GM23338 (cell line): ENCODE measurements at regions not wholly inside any gene's neighbourhood (a gene's known extent, or its start where the extent isn't known, plus 50 kb on each side); places are given as distances from the start of the nearest gene placed in this dataset.

Source experiments
- ATAC-seq: fragments of 200-7000 bp; cut with Tn5 transposase; 3 replicates; pipeline ENCODE4 v1.9.1; 2020
- DNase-seq: peaks from one replicate; pipeline ENCODE4 v3.0.0-alpha.2; 2015; ENCODE audit warnings: low spot score
- H2AFZ ChIP-seq: fragments of 200-600 bp; sonication (generic); 2 replicates; pipeline ENCODE4 v1.8.0; 2016; ENCODE audit warnings: antibody characterized with exemption, mild to moderate bottlenecking, moderate library complexity
- H3F3A ChIP-seq: fragments of 200-600 bp; sonication (generic); replicated peaks from 2 replicates; pipeline ENCODE4 v1.8.0; 2017; ENCODE audit warnings: antibody characterized with exemption, mixed run types, low read depth
- H3K27ac ChIP-seq: fragments of 200-600 bp; sonication (generic); 2 replicates; pipeline ENCODE4 v1.6.1; 2016; ENCODE audit warnings: low read depth
- H3K27me3 ChIP-seq: fragments of 200-600 bp; sonication (generic); 2 replicates; pipeline ENCODE4 v1.8.0; 2016; ENCODE audit warnings: mild to moderate bottlenecking, mixed run types, moderate library complexity; ENCODE audit not compliant: insufficient read depth
- H3K36me3 ChIP-seq: fragments of 200-600 bp; sonication (generic); 2 replicates; pipeline ENCODE4 v1.8.0; 2016; ENCODE audit warnings: mild to moderate bottlenecking; ENCODE audit not compliant: insufficient read depth
- H3K4me1 ChIP-seq: fragments of 200-600 bp; sonication (generic); 2 replicates; pipeline ENCODE4 v1.8.0; 2016; ENCODE audit warnings: mild to moderate bottlenecking, moderate library complexity; ENCODE audit not compliant: insufficient read depth
- H3K4me2 ChIP-seq: fragments of 200-600 bp; sonication (generic); 2 replicates; pipeline ENCODE4 v1.7.1; 2017; ENCODE audit warnings: mixed run types
- H3K4me3 ChIP-seq: fragments of 200-600 bp; sonication (generic); 2 replicates; pipeline ENCODE4 v1.6.1; 2016; ENCODE audit warnings: mixed run types
- H3K79me2 ChIP-seq: fragments of 200-600 bp; sonication (generic); replicated peaks from 2 replicates; pipeline ENCODE4 v1.8.0; 2017; ENCODE audit warnings: mild to moderate bottlenecking; ENCODE audit not compliant: insufficient read depth
- H3K9me2 ChIP-seq: fragments of 200-600 bp; sonication (generic); 2 replicates; pipeline ENCODE4 v1.8.0; 2017; ENCODE audit not compliant: insufficient read depth
- H4K20me1 ChIP-seq: fragments of 200-600 bp; sonication (generic); replicated peaks from 2 replicates; pipeline ENCODE4 v1.8.0; 2017; ENCODE audit warnings: mild to moderate bottlenecking; ENCODE audit not compliant: insufficient read depth
- H3K27ac Mint-ChIP-seq: 2 replicates; pipeline ENCODE4 v1.8.0; 2020; ENCODE audit warnings: inconsistent platforms, mild to moderate bottlenecking, moderate library complexity, mixed read lengths
- H3K27me3 Mint-ChIP-seq: 3 replicates; pipeline ENCODE4 v1.8.0; 2022; ENCODE audit warnings: low read depth, mild to moderate bottlenecking, moderate library complexity, mixed read lengths, inconsistent platforms; ENCODE audit not compliant: insufficient read depth, poor library complexity
- H3K36me3 Mint-ChIP-seq: 3 replicates; pipeline ENCODE4 v1.8.0; 2021; ENCODE audit warnings: low read depth, mild to moderate bottlenecking, inconsistent platforms, moderate library complexity, mixed read lengths
- H3K4me1 Mint-ChIP-seq: 3 replicates; pipeline ENCODE4 v1.8.0; 2020; ENCODE audit warnings: mild to moderate bottlenecking, inconsistent platforms, mixed read lengths
- H3K4me3 Mint-ChIP-seq: 3 replicates; pipeline ENCODE4 v1.8.0; 2021; ENCODE audit warnings: moderate library complexity, mild to moderate bottlenecking, inconsistent platforms, mixed read lengths
- H3K9me3 Mint-ChIP-seq: 3 replicates; pipeline ENCODE4 v1.8.0; 2020; ENCODE audit warnings: moderate library complexity, mild to moderate bottlenecking, inconsistent platforms, mixed read lengths
- CREB1 ChIP-seq: fragments of 250-450 bp; sonication (Bioruptor Pico); IDR thresholded peaks from 2 replicates; pipeline ENCODE4 v1.5.0; 2020; ENCODE audit warnings: low read depth, mild to moderate bottlenecking, moderate library complexity
- EZH2 ChIP-seq: fragments of 200-600 bp; sonication (generic); IDR thresholded peaks from one replicate; pipeline ENCODE4 v1.8.0; 2017; ENCODE audit warnings: antibody characterized with exemption, mild to moderate bottlenecking, low read depth; ENCODE audit not compliant: unreplicated experiment
- EZH2phosphoT487 ChIP-seq: fragments of 200-600 bp; sonication (generic); IDR thresholded peaks from one replicate; pipeline ENCODE4 v1.8.1; 2018; ENCODE audit warnings: antibody characterized with exemption; ENCODE audit not compliant: unreplicated experiment
- JUNB ChIP-seq: IDR thresholded peaks from one replicate; pipeline ENCODE4 v1.6.1; 2016; ENCODE audit warnings: antibody characterized with exemption; ENCODE audit not compliant: unreplicated experiment
- NANOG ChIP-seq: IDR thresholded peaks from 2 replicates; pipeline ENCODE4 v1.6.1; 2016; ENCODE audit warnings: antibody characterized with exemption, borderline replicate concordance
- POLR2AphosphoS5 ChIP-seq: IDR thresholded peaks from 2 replicates; pipeline ENCODE4 v1.6.1; 2016; ENCODE audit warnings: antibody characterized with exemption, low read depth
- ZNF114 ChIP-seq: fragments of 250-450 bp; sonication (Bioruptor Pico); IDR thresholded peaks from 2 replicates; pipeline ENCODE4 v1.5.0; 2020; ENCODE audit warnings: mild to moderate bottlenecking, moderate library complexity
- ZNF331 ChIP-seq: fragments of 250-450 bp; sonication (Bioruptor Pico); IDR thresholded peaks from 2 replicates; pipeline ENCODE4 v1.5.0; 2020; ENCODE audit warnings: low read depth, mild to moderate bottlenecking, moderate library complexity
- TF ChIP-seq, protein P1 (sequence below), 2 experiments: fragments of 200-600 bp in 1 of 2; sonication (generic) in 1 of 2; conservative IDR thresholded peaks; 2 replicates each; pipeline versions ENCODE4 v1.5.1 to v1.6.1; 2016 to 2017; ENCODE audit warnings: antibody characterized with exemption in 2 of 2, low read depth in 2 of 2, mild to moderate bottlenecking in 2 of 2, moderate library complexity in 1 of 2
- TF ChIP-seq, protein P2 (sequence below): IDR thresholded peaks from one replicate; pipeline ENCODE4 v1.6.1; 2018; ENCODE audit warnings: antibody characterized with exemption; ENCODE audit not compliant: unreplicated experiment
- TF ChIP-seq, protein P3 (sequence below): fragments of 250-450 bp; sonication (Bioruptor Pico); IDR thresholded peaks from 2 replicates; pipeline ENCODE4 v1.5.0; 2020; ENCODE audit warnings: mild to moderate bottlenecking, moderate library complexity

DNA sequence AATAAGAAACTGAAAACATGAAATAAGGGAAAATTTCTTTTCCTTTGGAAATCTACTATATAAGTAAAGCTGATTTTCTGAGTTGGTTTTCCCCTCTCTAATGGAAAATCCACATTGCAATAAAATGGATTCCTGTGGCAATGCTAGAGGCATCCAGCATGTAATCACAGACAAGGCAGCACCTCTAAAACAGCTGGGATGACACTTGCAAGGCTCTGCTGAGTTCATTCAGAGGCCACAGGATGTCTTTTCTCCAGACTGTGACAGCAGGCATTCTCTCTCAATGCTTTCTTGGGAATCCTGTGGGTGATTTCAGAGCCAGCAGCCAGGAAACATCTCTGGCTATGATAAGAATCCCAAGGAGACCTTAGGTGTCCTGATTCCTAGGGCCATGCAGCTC lies 201.3 kb upstream of the BLID start (continued):
- TF ChIP-seq POLR2AphosphoS5: no peak
- no peak for TF ChIP-seq ZNF331 (CRISPR knock-in tag)
- TF ChIP-seq, protein P1, sequence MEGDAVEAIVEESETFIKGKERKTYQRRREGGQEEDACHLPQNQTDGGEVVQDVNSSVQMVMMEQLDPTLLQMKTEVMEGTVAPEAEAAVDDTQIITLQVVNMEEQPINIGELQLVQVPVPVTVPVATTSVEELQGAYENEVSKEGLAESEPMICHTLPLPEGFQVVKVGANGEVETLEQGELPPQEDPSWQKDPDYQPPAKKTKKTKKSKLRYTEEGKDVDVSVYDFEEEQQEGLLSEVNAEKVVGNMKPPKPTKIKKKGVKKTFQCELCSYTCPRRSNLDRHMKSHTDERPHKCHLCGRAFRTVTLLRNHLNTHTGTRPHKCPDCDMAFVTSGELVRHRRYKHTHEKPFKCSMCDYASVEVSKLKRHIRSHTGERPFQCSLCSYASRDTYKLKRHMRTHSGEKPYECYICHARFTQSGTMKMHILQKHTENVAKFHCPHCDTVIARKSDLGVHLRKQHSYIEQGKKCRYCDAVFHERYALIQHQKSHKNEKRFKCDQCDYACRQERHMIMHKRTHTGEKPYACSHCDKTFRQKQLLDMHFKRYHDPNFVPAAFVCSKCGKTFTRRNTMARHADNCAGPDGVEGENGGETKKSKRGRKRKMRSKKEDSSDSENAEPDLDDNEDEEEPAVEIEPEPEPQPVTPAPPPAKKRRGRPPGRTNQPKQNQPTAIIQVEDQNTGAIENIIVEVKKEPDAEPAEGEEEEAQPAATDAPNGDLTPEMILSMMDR (conservative IDR thresholded peaks at IDR 0.05; ENCODE audit: low read depth in 2 of 2): no peak
- TF ChIP-seq, protein P2, sequence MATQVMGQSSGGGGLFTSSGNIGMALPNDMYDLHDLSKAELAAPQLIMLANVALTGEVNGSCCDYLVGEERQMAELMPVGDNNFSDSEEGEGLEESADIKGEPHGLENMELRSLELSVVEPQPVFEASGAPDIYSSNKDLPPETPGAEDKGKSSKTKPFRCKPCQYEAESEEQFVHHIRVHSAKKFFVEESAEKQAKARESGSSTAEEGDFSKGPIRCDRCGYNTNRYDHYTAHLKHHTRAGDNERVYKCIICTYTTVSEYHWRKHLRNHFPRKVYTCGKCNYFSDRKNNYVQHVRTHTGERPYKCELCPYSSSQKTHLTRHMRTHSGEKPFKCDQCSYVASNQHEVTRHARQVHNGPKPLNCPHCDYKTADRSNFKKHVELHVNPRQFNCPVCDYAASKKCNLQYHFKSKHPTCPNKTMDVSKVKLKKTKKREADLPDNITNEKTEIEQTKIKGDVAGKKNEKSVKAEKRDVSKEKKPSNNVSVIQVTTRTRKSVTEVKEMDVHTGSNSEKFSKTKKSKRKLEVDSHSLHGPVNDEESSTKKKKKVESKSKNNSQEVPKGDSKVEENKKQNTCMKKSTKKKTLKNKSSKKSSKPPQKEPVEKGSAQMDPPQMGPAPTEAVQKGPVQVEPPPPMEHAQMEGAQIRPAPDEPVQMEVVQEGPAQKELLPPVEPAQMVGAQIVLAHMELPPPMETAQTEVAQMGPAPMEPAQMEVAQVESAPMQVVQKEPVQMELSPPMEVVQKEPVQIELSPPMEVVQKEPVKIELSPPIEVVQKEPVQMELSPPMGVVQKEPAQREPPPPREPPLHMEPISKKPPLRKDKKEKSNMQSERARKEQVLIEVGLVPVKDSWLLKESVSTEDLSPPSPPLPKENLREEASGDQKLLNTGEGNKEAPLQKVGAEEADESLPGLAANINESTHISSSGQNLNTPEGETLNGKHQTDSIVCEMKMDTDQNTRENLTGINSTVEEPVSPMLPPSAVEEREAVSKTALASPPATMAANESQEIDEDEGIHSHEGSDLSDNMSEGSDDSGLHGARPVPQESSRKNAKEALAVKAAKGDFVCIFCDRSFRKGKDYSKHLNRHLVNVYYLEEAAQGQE: no peak

DNA sequence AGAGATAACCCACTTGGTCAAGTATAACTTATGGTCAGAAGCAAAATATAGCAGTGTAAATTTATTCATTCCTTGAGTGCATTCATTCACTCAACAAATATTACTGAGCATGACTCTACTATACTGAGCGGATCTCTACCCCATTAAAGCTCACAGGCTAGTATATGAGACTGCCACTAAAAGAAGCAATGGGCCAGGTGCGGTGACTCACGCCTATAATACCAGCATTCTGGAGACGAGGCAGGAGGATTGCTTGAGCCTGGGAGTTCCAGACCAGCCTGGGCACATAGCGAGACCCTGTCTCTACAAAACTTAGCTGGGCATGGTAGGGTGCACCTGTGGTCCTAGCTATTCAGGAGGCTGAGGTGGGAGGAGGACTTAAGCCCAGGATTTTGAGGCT lies 197.6 kb upstream of the BLID start:
- no peak overlapping the region for H3K4me3 Mint-ChIP-seq
- H3K9me3 Mint-ChIP-seq: no peaks in the 10 kb centered on the region
- peaks cover 13% of the 10 kb centered on the region for H3K4me1 ChIP-seq
- no peaks in the 10 kb centered on the region for H3K9me2 ChIP-seq
- H3K4me1 Mint-ChIP-seq: peaks cover 21% of the 10 kb centered on the region
- no peaks in the 10 kb centered on the region for H3K27me3 ChIP-seq
- DNase-seq (no peak), ATAC-seq (no peak)
- no peak overlapping the region for H2AFZ ChIP-seq
- no peaks in the 10 kb centered on the region for H3K27me3 Mint-ChIP-seq
- H3K4me2 ChIP-seq: no peak overlapping the region
- H3K36me3 ChIP-seq: no peaks in the 10 kb centered on the region
- H3K27ac Mint-ChIP-seq: no peak overlapping the region
- no peaks in the 10 kb centered on the region for H3K36me3 Mint-ChIP-seq
- no peak overlapping the region for H3K4me3 ChIP-seq
- no peaks in the 10 kb centered on the region for H3K79me2 ChIP-seq
- no peaks in the 10 kb centered on the region for H3F3A ChIP-seq
- no peak overlapping the region for H3K27ac ChIP-seq
- H4K20me1 ChIP-seq: no peaks in the 10 kb centered on the region
- TF ChIP-seq JUNB (no peak), EZH2phosphoT487 (no peak), NANOG (no peak), EZH2 (no peak), ZNF114 (CRISPR knock-in tag) (no peak), POLR2AphosphoS5 (no peak), CREB1 (CRISPR knock-in tag) (no peak)
- TF ChIP-seq, protein P2: no peak
- TF ChIP-seq, protein P3, sequence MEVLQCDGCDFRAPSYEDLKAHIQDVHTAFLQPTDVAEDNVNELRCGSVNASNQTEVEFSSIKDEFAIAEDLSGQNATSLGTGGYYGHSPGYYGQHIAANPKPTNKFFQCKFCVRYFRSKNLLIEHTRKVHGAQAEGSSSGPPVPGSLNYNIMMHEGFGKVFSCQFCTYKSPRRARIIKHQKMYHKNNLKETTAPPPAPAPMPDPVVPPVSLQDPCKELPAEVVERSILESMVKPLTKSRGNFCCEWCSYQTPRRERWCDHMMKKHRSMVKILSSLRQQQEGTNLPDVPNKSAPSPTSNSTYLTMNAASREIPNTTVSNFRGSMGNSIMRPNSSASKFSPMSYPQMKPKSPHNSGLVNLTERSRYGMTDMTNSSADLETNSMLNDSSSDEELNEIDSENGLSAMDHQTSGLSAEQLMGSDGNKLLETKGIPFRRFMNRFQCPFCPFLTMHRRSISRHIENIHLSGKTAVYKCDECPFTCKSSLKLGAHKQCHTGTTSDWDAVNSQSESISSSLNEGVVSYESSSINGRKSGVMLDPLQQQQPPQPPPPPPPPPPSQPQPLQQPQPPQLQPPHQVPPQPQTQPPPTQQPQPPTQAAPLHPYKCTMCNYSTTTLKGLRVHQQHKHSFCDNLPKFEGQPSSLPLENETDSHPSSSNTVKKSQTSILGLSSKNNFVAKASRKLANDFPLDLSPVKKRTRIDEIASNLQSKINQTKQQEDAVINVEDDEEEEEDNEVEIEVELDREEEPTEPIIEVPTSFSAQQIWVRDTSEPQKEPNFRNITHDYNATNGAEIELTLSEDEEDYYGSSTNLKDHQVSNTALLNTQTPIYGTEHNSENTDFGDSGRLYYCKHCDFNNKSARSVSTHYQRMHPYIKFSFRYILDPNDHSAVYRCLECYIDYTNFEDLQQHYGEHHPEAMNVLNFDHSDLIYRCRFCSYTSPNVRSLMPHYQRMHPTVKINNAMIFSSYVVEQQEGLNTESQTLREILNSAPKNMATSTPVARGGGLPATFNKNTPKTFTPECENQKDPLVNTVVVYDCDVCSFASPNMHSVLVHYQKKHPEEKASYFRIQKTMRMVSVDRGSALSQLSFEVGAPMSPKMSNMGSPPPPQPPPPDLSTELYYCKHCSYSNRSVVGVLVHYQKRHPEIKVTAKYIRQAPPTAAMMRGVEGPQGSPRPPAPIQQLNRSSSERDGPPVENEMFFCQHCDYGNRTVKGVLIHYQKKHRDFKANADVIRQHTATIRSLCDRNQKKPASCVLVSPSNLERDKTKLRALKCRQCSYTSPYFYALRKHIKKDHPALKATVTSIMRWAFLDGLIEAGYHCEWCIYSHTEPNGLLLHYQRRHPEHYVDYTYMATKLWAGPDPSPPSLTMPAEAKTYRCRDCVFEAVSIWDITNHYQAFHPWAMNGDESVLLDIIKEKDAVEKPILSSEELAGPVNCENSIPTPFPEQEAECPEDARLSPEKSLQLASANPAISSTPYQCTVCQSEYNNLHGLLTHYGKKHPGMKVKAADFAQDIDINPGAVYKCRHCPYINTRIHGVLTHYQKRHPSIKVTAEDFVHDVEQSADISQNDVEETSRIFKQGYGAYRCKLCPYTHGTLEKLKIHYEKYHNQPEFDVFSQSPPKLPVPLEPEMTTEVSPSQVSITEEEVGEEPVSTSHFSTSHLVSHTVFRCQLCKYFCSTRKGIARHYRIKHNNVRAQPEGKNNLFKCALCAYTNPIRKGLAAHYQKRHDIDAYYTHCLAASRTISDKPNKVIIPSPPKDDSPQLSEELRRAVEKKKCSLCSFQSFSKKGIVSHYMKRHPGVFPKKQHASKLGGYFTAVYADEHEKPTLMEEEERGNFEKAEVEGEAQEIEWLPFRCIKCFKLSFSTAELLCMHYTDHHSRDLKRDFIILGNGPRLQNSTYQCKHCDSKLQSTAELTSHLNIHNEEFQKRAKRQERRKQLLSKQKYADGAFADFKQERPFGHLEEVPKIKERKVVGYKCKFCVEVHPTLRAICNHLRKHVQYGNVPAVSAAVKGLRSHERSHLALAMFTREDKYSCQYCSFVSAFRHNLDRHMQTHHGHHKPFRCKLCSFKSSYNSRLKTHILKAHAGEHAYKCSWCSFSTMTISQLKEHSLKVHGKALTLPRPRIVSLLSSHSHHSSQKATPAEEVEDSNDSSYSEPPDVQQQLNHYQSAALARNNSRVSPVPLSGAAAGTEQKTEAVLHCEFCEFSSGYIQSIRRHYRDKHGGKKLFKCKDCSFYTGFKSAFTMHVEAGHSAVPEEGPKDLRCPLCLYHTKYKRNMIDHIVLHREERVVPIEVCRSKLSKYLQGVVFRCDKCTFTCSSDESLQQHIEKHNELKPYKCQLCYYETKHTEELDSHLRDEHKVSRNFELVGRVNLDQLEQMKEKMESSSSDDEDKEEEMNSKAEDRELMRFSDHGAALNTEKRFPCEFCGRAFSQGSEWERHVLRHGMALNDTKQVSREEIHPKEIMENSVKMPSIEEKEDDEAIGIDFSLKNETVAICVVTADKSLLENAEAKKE (CRISPR knock-in tag): no peak
